Suprapubic skin (tissue), 4 donors: ENCODE measurements at regions not wholly inside any gene's neighbourhood (a gene's known extent, or its start where the extent isn't known, plus 50 kb on each side); places are given as distances from the start of the nearest gene placed in this dataset.

Experiments used
- EP300 ChIP-seq: sonication (generic); formaldehyde crosslinking; IDR thresholded peaks from one replicate; pipeline ENCODE4 v1.6.1; 2017; ENCODE audit warnings: antibody characterized with exemption
- POLR2A ChIP-seq, 2 donors: fragments of 450-650 bp; IDR thresholded peaks; one replicate each; pipeline ENCODE4 v1.6.1; 2017; ENCODE audit warnings: antibody characterized with exemption in 2 of 2, mild to moderate bottlenecking in 2 of 2, moderate library complexity in 2 of 2
- POLR2AphosphoS5 ChIP-seq, 3 donors: sonication (generic); formaldehyde crosslinking; IDR thresholded peaks; one replicate each; pipeline ENCODE4 v1.6.1; 2017; ENCODE audit warnings: antibody characterized with exemption in 3 of 3
- TF ChIP-seq, protein P1 (sequence below), 2 donors: fragments of 200-600 bp in 1 of 2; fragments of 450-650 bp in 1 of 2; sonication (generic) in 1 of 2; IDR thresholded peaks; one replicate each; pipeline ENCODE4 v1.5.1; 2016 to 2019; ENCODE audit warnings: antibody characterized with exemption in 2 of 2, mild to moderate bottlenecking in 1 of 2, moderate library complexity in 1 of 2

DNA sequence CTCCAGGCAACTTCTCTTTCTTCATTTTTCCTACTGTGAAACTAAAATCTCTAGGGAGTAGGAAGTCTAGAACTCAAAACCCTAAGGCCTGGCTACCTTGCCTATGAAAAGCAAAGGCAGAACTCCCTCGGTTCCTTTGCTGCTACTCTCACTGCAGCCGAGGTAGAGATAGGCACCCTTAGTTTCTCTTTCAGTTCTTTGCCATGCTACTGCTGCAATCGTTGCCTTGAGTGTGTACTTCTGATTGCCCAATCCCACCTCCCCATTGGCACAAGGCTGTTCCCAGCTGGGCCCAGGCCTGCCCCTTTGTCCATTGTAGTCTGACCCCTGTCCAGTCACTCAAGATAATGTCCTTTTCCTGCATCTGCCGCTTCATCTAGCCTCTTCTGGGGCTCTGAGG, 92.3 kb upstream of the MRPS22 start:
- TF ChIP-seq, protein P1, sequence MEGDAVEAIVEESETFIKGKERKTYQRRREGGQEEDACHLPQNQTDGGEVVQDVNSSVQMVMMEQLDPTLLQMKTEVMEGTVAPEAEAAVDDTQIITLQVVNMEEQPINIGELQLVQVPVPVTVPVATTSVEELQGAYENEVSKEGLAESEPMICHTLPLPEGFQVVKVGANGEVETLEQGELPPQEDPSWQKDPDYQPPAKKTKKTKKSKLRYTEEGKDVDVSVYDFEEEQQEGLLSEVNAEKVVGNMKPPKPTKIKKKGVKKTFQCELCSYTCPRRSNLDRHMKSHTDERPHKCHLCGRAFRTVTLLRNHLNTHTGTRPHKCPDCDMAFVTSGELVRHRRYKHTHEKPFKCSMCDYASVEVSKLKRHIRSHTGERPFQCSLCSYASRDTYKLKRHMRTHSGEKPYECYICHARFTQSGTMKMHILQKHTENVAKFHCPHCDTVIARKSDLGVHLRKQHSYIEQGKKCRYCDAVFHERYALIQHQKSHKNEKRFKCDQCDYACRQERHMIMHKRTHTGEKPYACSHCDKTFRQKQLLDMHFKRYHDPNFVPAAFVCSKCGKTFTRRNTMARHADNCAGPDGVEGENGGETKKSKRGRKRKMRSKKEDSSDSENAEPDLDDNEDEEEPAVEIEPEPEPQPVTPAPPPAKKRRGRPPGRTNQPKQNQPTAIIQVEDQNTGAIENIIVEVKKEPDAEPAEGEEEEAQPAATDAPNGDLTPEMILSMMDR (IDR thresholded peaks at IDR 0.05): no peak
- TF ChIP-seq POLR2AphosphoS5 (IDR thresholded peaks at IDR 0.05) (no peak), POLR2A (IDR thresholded peaks at IDR 0.05) (no peak), EP300 (no peak)
